ENCODE measurements at regions not wholly inside any gene's neighbourhood (a gene's known extent, or its start where the extent isn't known, plus 50 kb on each side); places are given as distances from the start of the nearest gene placed in this dataset.

DNA sequence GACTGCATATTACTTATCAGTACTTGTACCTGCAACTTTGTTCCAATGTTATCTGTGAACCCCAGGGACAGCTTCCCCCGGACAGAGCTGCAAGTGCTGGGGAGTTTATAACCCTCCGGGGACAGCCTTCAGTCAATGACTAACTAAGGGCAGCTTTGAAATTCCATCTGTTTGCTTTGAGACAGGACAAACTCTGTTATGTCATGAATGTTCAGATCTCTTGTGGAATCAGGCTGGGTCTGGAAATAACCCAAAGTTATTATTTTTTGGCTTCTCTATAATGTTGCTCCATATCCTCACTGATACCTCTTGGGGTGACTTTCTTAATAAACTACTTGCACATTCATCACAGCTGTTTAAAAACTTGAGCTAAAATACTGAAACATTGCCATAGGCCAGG, 617.5 kb upstream of the TLE4 start:
- TF ChIP-seq, protein P1, sequence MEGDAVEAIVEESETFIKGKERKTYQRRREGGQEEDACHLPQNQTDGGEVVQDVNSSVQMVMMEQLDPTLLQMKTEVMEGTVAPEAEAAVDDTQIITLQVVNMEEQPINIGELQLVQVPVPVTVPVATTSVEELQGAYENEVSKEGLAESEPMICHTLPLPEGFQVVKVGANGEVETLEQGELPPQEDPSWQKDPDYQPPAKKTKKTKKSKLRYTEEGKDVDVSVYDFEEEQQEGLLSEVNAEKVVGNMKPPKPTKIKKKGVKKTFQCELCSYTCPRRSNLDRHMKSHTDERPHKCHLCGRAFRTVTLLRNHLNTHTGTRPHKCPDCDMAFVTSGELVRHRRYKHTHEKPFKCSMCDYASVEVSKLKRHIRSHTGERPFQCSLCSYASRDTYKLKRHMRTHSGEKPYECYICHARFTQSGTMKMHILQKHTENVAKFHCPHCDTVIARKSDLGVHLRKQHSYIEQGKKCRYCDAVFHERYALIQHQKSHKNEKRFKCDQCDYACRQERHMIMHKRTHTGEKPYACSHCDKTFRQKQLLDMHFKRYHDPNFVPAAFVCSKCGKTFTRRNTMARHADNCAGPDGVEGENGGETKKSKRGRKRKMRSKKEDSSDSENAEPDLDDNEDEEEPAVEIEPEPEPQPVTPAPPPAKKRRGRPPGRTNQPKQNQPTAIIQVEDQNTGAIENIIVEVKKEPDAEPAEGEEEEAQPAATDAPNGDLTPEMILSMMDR (conservative IDR thresholded peaks at IDR 0.05; ENCODE audit: low read length) = no peak
- no peak for TF ChIP-seq EZH2phosphoT487 (IDR thresholded peaks at IDR 0.05; ENCODE audit: borderline replicate concordance)
